ENCODE measurements at regions not wholly inside any gene's neighbourhood (a gene's known extent, or its start where the extent isn't known, plus 50 kb on each side); places are given as distances from the start of the nearest gene placed in this dataset.

DNA sequence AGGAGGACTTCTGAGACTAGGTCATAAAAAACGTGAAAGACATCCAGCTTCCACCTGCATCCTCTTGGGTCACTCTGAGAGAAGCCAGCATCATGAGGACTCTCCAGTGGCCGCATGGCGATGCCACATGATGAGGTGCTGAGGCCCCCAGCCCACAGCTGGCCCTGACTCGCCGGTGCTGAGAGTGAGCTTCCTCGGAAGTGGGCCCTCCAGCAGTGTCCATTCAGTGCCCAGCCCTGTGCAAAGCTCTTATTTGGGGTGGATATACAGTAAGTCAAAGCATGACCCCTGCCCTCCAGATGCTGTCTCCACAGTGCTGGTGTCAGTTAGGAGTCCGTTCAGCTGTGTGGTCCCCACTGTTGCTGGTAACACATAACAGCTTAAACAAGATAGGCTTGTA, 93.6 kb upstream of the CHST15 start:
- no peak for DNase-seq (ENCODE audit: low read depth)
- TF ChIP-seq, protein P1, sequence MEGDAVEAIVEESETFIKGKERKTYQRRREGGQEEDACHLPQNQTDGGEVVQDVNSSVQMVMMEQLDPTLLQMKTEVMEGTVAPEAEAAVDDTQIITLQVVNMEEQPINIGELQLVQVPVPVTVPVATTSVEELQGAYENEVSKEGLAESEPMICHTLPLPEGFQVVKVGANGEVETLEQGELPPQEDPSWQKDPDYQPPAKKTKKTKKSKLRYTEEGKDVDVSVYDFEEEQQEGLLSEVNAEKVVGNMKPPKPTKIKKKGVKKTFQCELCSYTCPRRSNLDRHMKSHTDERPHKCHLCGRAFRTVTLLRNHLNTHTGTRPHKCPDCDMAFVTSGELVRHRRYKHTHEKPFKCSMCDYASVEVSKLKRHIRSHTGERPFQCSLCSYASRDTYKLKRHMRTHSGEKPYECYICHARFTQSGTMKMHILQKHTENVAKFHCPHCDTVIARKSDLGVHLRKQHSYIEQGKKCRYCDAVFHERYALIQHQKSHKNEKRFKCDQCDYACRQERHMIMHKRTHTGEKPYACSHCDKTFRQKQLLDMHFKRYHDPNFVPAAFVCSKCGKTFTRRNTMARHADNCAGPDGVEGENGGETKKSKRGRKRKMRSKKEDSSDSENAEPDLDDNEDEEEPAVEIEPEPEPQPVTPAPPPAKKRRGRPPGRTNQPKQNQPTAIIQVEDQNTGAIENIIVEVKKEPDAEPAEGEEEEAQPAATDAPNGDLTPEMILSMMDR (IDR thresholded peaks at IDR 0.05; ENCODE audit: control insufficient read depth, extremely low read depth, insufficient read depth), result no peak
- H3K4me3 ChIP-seq (ENCODE audit: low read depth, low read length), result no peak overlapping the region

DNA sequence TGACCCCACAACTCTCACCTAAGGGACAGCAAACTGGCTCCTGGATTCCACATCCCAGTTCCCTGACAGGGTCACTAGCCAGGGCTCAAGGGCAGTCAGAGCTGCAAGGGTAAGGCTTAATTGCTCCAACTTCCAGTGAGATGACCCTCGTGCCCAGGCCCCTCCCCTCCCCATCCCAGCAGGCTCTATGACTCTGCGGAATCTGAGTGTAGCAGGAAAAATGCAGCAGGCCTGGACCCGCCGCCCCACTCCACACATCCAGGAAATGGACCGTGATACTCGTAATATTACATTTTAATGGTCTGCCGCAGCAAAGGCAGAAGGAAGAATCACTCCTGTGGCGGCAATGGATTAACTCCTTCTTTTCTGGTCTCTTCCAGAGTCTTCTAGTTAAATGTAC, 91.7 kb upstream of the CHST15 start:
- TF ChIP-seq, protein P1 (IDR thresholded peaks at IDR 0.05; ENCODE audit: control insufficient read depth, extremely low read depth, insufficient read depth), result no peak
- DNase-seq (ENCODE audit: low read depth), result no peak
- no peak overlapping the region for H3K4me3 ChIP-seq (ENCODE audit: low read depth, low read length)

DNA sequence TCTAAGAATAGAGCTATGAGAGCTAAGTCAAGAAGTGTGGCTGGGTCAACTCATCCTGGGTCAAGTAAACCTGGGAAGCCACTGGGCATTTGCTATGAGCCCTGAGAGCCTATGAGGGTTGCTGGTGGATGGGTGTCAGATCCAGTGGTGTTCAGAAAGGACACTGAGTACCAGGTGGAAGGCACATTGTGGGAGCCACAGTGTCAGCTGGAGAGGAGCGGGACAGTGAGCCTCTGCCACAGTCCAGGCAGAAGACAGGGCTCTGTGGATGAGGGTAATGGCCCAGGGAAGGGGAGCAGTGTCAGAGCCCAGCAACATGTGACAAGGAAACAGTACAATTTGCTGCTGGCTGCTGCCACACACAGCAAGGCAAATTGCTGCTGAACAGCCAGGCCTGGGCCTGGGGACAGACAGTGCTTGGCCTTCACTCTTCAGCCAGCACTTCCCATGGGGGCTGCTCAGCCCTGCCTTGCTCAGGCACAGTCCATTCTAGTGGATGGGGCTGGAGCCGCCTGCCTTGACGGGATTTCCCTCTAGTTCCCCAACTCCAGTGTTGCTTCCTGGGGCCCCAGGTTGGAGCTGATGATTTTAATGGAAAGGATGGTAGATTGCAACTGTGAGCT, 90.9 kb upstream of the CHST15 start:
- TF ChIP-seq, protein P1 (IDR thresholded peaks at IDR 0.05; ENCODE audit: control insufficient read depth, extremely low read depth, insufficient read depth), result no peak
- no peak for DNase-seq (ENCODE audit: low read depth)

DNA sequence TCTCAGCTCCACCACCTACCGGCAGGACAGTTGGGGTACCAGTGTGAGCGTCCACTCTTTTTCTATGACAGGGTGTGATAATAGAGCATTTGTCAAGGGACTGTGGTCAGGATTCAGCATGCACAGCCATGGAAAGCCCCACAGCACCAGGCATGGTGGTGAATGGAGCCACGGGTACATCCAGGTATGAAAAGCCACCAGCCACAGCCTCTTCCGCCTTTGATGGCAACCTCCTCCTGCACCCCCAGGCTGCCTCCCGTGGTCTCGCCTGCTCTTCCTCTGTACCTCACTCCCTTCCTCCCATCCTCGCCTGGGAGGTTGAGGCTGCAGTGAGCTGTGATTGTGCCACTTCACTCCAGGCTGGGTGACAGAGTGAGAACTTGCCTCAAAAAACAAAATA, 90.2 kb upstream of the CHST15 start:
- DNase-seq (ENCODE audit: low read depth), result no peak
- TF ChIP-seq, protein P1 (IDR thresholded peaks at IDR 0.05; ENCODE audit: control insufficient read depth, extremely low read depth, insufficient read depth), result no peak
- no peak overlapping the region for H3K4me3 ChIP-seq (ENCODE audit: low read depth, low read length)

More for the DNA sequence above, 90.9 kb upstream of the CHST15 start:
- no peak overlapping the region for H3K4me3 ChIP-seq (ENCODE audit: low read depth, low read length)

DNA sequence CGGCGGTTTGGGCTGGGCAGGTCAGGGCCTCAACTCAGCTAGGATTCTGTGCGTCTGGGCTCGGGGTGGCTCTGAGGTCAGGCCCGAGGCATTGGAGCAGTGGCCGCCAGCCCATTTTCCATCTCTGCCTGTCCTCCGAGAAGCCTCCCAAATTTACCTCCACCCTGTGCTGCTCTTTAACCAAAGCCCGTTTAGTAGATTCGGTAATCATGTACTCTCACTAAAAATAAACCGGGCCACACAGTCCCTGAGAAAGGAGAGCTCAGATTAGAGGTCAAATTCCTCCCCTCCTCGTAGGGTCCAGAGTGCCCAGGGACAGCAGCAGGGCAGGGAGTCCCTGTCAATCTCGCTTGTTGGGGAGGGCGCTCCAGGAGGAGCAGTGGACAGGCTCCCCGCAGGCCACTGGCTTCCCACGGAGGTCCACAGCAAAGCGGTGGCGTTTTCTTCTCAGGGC, 88.7 kb upstream of the CHST15 start:
- no peak overlapping the region for H3K4me3 ChIP-seq (ENCODE audit: low read depth, low read length)
- DNase-seq (ENCODE audit: low read depth), result no peak
- TF ChIP-seq, protein P1 (IDR thresholded peaks at IDR 0.05; ENCODE audit: control insufficient read depth, extremely low read depth, insufficient read depth), result no peak

DNA sequence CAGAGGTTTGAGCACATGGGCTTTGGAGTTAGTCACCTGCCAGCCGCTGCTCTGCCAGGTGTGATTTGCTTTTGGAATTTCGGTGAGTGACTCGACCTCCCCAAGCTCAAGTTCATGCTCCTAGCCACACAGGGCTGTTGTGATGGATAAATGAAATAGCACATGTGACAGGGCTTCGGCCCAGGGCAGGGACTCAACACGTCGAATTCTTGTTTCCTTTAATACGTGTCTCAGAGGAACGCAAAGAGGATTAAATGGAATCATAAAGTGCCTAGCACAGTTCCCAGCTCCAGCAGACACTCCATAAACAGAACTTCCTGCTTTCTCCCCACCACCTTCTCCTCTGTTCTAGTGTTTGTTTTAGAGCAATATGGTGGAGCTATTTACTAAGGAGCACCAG, 88.3 kb upstream of the CHST15 start:
- H3K4me3 ChIP-seq (ENCODE audit: low read depth, low read length), result no peak overlapping the region
- DNase-seq (ENCODE audit: low read depth), result no peak
- TF ChIP-seq, protein P1 (IDR thresholded peaks at IDR 0.05; ENCODE audit: control insufficient read depth, extremely low read depth, insufficient read depth), result no peak

DNA sequence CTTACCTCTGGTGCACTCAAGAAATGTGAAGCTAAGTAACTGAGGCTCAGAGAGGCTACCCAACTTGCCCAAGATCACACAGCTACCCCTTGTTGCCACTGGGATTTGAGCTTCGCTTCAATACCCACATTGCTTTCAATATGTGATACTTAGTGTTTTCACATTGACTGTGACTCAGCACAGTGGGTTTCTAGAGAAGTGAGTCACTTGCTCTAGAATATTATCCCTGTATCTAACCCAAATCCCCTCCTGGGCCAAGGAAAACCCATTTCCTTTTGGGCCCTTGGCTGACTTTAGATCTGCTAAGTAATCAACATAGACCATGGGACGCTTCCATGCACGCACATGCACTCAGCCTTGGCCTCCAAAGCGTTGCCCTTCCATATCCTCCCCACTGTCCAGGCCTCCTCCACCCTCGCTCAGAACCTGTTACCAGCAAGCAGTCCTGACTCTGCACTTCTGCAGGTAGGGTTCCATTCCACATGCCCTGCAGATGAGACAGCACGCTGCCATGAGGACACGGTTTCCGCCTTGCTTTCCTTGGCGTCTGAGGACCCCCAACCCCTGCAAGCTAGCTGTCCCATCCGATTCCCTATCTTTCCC, 87.7 kb upstream of the CHST15 start:
- H3K4me3 ChIP-seq (ENCODE audit: low read depth, low read length), result no peak overlapping the region
- DNase-seq (ENCODE audit: low read depth), result no peak
- TF ChIP-seq, protein P1 (IDR thresholded peaks at IDR 0.05; ENCODE audit: control insufficient read depth, extremely low read depth, insufficient read depth), result no peak
